Left kidney (tissue), 1 donor: ENCODE measurements at regions not wholly inside any gene's neighbourhood (a gene's known extent, or its start where the extent isn't known, plus 50 kb on each side); places are given as distances from the start of the nearest gene placed in this dataset.

Source experiments
- DNase-seq: peaks from one replicate; pipeline ENCODE4 v3.0.0-alpha.2; 2013

DNA sequence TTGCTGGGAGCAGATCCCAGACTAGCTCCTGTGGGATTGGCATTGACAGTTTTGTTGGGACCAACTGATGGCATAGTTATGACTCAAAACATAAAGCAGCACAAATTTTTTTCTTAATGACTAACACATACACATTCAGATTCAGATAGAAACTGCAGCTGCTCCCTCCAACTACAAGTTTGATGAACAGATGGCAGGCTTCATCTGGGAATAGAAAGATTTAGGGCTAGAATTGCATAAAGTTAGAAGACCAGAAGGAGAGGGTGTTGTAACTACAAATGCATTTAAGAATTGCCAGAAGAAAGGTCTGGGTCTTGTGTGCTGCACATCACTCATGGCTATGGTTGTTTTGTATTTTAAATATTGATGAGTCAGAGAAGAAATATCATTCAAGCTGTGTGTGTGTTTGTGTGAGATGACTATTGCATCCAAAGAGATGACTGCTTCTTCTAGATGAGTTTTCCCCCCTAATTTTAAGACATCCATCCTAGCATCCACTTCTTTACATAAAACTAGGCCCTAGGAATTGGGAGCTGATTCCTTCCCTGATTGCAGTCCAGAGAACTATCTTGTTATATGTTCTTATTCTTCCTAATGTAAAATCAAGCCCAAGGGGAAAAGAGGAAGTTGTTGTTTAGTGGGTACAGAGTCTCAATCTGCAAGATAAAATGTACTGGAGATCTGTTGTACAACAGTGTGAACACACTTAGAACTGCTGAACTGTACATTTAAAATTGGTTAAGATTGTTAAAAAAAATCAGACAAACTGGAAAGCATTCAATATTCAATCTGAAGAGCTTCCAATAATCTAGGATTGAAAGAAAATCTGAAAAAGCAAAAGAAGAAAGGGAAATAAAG, 175.1 kb downstream of the PARM1 start:
- DNase-seq: peak; percentile 0

GRCh38 chr4:75102787-75103085, 169.8 kb downstream of the PARM1 start:
- DNase-seq: no peak

- DNase-seq: no peak
Observed at GRCh38 chr4:75101906-75102786, 169.2 kb downstream of the PARM1 start.
